ENCODE measurements at regions not wholly inside any gene's neighbourhood (a gene's known extent, or its start where the extent isn't known, plus 50 kb on each side); places are given as distances from the start of the nearest gene placed in this dataset.

DNA sequence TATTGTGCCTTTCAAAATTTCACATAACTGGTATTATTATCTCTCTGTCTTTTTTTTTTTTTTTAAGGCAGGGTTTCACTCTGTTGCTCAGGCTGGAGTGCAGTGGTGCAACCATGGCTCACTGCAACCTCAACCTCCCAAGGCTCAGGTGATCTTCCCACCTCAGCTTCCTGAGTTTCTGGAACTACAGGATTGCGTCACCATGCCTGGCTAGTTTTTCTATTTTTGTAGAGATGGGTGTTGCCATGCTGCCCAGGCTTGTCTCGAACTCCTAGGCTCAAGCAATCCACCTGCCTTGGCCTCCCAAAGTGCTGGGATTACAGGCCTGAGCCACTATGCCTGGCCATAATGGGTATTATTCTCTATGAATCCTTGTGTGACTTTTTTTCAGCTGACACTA is 402.3 kb upstream of the SMARCA2 start:
- intact Hi-C loops (cut with DNase I; ENCODE audit: low total_unique reads): no loop called here
- DNase-seq: no peak
- in situ Hi-C loops (cut with MboI; ENCODE audit: low sequenced_read_pairs in 4 of 4): no loop called here

DNA sequence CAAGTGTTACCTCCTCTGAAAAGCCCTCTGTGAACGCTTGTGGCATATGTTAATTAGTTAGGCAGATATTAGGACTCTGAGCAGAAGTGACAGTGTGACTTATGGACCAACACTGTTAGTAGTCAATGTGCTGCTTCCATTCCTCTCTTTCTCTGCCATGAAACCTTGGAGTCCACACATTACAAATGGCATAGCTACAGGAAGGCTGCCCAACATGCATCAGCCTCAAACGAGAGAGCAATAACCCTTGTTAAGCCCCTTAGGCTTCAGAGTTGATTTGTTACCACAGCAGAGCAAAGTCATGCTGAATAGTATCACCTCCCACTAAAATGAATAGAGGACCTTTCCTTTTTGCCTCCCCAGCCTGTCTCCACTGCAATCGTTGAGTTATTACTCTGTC is 397.7 kb upstream of the SMARCA2 start:
- intact Hi-C loops (cut with DNase I; ENCODE audit: low total_unique reads): no loop called here
- no peaks in the 10 kb centered on the region for H3K27me3 ChIP-seq

More for the DNA sequence above, 402.3 kb upstream of the SMARCA2 start:
- Histone ChIP-seq H3K36me3 (no peaks in the 10 kb centered on the region), H3K4me3 (no peak overlapping the region), H3K27me3 (no peaks in the 10 kb centered on the region), H3K4me1 (no peaks in the 10 kb centered on the region), H3K9me3 (no peaks in the 10 kb centered on the region), H3K27ac (no peak overlapping the region)
- TF ChIP-seq POLR2A (IDR thresholded peaks at IDR 0.05): no peak
- TF ChIP-seq, protein P1, sequence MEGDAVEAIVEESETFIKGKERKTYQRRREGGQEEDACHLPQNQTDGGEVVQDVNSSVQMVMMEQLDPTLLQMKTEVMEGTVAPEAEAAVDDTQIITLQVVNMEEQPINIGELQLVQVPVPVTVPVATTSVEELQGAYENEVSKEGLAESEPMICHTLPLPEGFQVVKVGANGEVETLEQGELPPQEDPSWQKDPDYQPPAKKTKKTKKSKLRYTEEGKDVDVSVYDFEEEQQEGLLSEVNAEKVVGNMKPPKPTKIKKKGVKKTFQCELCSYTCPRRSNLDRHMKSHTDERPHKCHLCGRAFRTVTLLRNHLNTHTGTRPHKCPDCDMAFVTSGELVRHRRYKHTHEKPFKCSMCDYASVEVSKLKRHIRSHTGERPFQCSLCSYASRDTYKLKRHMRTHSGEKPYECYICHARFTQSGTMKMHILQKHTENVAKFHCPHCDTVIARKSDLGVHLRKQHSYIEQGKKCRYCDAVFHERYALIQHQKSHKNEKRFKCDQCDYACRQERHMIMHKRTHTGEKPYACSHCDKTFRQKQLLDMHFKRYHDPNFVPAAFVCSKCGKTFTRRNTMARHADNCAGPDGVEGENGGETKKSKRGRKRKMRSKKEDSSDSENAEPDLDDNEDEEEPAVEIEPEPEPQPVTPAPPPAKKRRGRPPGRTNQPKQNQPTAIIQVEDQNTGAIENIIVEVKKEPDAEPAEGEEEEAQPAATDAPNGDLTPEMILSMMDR (IDR thresholded peaks at IDR 0.05 in 4 of 5, conservative IDR thresholded peaks at IDR 0.05 in 1 of 5): no peak
- ATAC-seq: no peak

DNA sequence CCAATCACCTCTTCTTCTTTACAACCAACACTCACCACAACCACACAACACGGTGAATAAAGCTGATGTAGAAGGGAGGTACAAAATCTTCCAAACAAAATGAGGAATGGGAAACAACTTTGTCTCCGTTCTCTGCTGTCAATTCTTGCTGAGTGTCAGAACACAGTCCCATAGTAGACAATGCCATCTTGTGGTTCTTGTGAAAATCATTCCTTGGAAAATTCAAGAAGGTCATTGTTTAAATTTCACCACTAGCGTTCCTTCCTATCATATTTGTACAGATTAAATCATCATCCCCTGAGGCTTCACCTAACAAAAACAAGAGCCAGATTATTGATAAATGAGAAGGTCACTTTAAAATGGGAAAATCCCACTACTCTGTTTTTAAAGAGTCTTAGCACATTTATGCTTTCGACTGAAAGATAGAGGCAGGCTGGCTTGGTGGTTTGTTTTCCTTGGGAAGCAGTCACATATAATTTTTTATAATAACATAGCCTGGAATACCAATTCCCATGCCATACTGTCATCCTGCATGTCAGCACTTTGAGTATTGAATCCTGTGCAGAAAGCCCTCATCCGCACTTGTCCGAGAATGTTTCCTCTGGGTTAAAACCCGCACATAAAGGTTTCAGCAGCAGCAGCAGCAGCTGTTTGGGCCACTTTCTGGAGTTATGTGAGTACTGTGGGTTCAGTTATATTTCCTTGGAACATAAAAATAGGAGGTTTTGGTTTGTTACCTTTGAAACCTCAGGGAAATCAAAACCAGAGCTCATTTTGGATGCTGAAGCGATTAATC is 395.0 kb upstream of the SMARCA2 start:
- ATAC-seq: no peak
- in situ Hi-C loops (cut with MboI; ENCODE audit: low sequenced_read_pairs in 4 of 4) (no loop called here), intact Hi-C loops (cut with DNase I; ENCODE audit: low total_unique reads) (no loop called here)
- TF ChIP-seq, protein P1 (IDR thresholded peaks at IDR 0.05 in 4 of 5, conservative IDR thresholded peaks at IDR 0.05 in 1 of 5): no peak
- no peak for TF ChIP-seq POLR2A (IDR thresholded peaks at IDR 0.05)
- Histone ChIP-seq H3K27ac (no peak overlapping the region), H3K4me3 (no peak overlapping the region), H3K4me1 (no peaks in the 10 kb centered on the region), H3K27me3 (no peaks in the 10 kb centered on the region), H3K9me3 (no peaks in the 10 kb centered on the region), H3K36me3 (no peaks in the 10 kb centered on the region)
- no peak for DNase-seq

More for the DNA sequence above, 397.7 kb upstream of the SMARCA2 start:
- in situ Hi-C loops (cut with MboI; ENCODE audit: low sequenced_read_pairs in 4 of 4): no loop called here
- no peaks in the 10 kb centered on the region for H3K9me3 ChIP-seq
- no peaks in the 10 kb centered on the region for H3K36me3 ChIP-seq
- no peaks in the 10 kb centered on the region for H3K4me1 ChIP-seq
- H3K4me3 ChIP-seq: no peak overlapping the region
- ATAC-seq (no peak), DNase-seq (no peak)
- TF ChIP-seq, protein P1 (IDR thresholded peaks at IDR 0.05 in 4 of 5, conservative IDR thresholded peaks at IDR 0.05 in 1 of 5): no peak
- TF ChIP-seq POLR2A (IDR thresholded peaks at IDR 0.05): no peak
- no peak overlapping the region for H3K27ac ChIP-seq

DNA sequence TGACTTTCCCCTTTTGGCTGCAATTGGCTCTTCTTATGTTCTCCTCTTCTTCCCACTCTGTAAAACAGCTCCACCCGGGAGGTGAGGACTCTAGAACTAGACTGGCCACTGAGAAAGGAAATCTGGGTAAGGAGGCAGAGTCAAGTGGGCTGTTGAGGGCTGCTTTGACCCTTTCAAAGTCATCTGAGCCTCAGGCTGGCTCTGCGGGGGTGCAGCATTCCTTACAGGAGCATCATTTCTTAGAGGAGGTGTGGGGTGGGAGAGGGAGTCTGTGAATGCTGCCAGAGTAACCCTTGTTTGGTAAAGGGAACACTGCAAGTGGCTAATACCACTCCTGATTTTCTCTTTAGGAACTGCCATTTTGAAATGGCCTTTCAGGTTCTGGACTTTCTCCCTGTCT is 377.7 kb upstream of the SMARCA2 start:
- intact Hi-C loops (cut with DNase I; ENCODE audit: low total_unique reads): no loop called here
- in situ Hi-C loops (cut with MboI; ENCODE audit: low sequenced_read_pairs in 4 of 4): no loop called here
- no peak for TF ChIP-seq POLR2A (IDR thresholded peaks at IDR 0.05)
- TF ChIP-seq, protein P1 (IDR thresholded peaks at IDR 0.05 in 4 of 5, conservative IDR thresholded peaks at IDR 0.05 in 1 of 5): no peak

More for the DNA sequence above, 377.7 kb upstream of the SMARCA2 start:
- H3K27ac ChIP-seq: no peak overlapping the region
- no peaks in the 10 kb centered on the region for H3K4me1 ChIP-seq
- no peaks in the 10 kb centered on the region for H3K9me3 ChIP-seq
- no peaks in the 10 kb centered on the region for H3K36me3 ChIP-seq
- no peak for DNase-seq
- no peak overlapping the region for H3K4me3 ChIP-seq
- H3K27me3 ChIP-seq: no peaks in the 10 kb centered on the region
- ATAC-seq: no peak
